ENCODE measurements at regions not wholly inside any gene's neighbourhood (a gene's known extent, or its start where the extent isn't known, plus 50 kb on each side); places are given as distances from the start of the nearest gene placed in this dataset.

GRCh38 chr1:163768576-163768975, 446.8 kb downstream of the NUF2 start:
- Histone ChIP-seq H3K4me3 (ENCODE audit: low read length) (no peak overlapping the region), H3K27me3 (ENCODE audit: control insufficient read depth, insufficient read depth, low read length) (no peaks in the 10 kb centered on the region), H3K4me1 (ENCODE audit: control insufficient read depth, low read depth, low read length) (no peaks in the 10 kb centered on the region), H3K9me3 (ENCODE audit: control insufficient read depth, low read depth, low read length) (no peaks in the 10 kb centered on the region), H3K36me3 (ENCODE audit: control insufficient read depth, low read depth, low read length) (no peaks in the 10 kb centered on the region), H3K9ac (ENCODE audit: low read length) (no peak overlapping the region), H3K27ac (ENCODE audit: low read length) (no peak overlapping the region)

GRCh38 chr1:163770265-163770664, 448.5 kb downstream of the NUF2 start:
- Histone ChIP-seq H3K4me1 (ENCODE audit: control insufficient read depth, low read depth, low read length) (no peaks in the 10 kb centered on the region), H3K4me3 (ENCODE audit: low read length) (no peak overlapping the region), H3K9ac (ENCODE audit: low read length) (no peak overlapping the region), H3K27ac (ENCODE audit: low read length) (no peak overlapping the region), H3K36me3 (ENCODE audit: control insufficient read depth, low read depth, low read length) (no peaks in the 10 kb centered on the region), H3K9me3 (ENCODE audit: control insufficient read depth, low read depth, low read length) (no peaks in the 10 kb centered on the region), H3K27me3 (ENCODE audit: control insufficient read depth, insufficient read depth, low read length) (no peaks in the 10 kb centered on the region)

GRCh38 chr1:163771637-163772036, 449.9 kb downstream of the NUF2 start:
- no peaks in the 10 kb centered on the region for H3K9me3 ChIP-seq (ENCODE audit: control insufficient read depth, low read depth, low read length)
- H3K27ac ChIP-seq (ENCODE audit: low read length) = no peak overlapping the region
- no peaks in the 10 kb centered on the region for H3K4me1 ChIP-seq (ENCODE audit: control insufficient read depth, low read depth, low read length)
- H3K4me3 ChIP-seq (ENCODE audit: low read length) = no peak overlapping the region
- H3K27me3 ChIP-seq (ENCODE audit: control insufficient read depth, insufficient read depth, low read length) = no peaks in the 10 kb centered on the region
- H3K36me3 ChIP-seq (ENCODE audit: control insufficient read depth, low read depth, low read length) = no peaks in the 10 kb centered on the region
- no peak overlapping the region for H3K9ac ChIP-seq (ENCODE audit: low read length)

GRCh38 chr1:163772246-163772645, 450.5 kb downstream of the NUF2 start:
- Histone ChIP-seq H3K27me3 (ENCODE audit: control insufficient read depth, insufficient read depth, low read length) (no peaks in the 10 kb centered on the region), H3K27ac (ENCODE audit: low read length) (no peak overlapping the region)

GRCh38 chr1:163773396-163773795, 451.6 kb downstream of the NUF2 start:
- no peak overlapping the region for H3K9ac ChIP-seq (ENCODE audit: low read length)
- H3K36me3 ChIP-seq (ENCODE audit: control insufficient read depth, low read depth, low read length) = no peaks in the 10 kb centered on the region
- H3K4me1 ChIP-seq (ENCODE audit: control insufficient read depth, low read depth, low read length) = no peaks in the 10 kb centered on the region
- no peaks in the 10 kb centered on the region for H3K9me3 ChIP-seq (ENCODE audit: control insufficient read depth, low read depth, low read length)
- H3K4me3 ChIP-seq (ENCODE audit: low read length) = no peak overlapping the region
- H3K27ac ChIP-seq (ENCODE audit: low read length) = no peak overlapping the region
- H3K27me3 ChIP-seq (ENCODE audit: control insufficient read depth, insufficient read depth, low read length) = no peaks in the 10 kb centered on the region

More at GRCh38 chr1:163772246-163772645, 450.5 kb downstream of the NUF2 start:
- no peak overlapping the region for H3K4me3 ChIP-seq (ENCODE audit: low read length)
- H3K36me3 ChIP-seq (ENCODE audit: control insufficient read depth, low read depth, low read length) = no peaks in the 10 kb centered on the region
- no peaks in the 10 kb centered on the region for H3K9me3 ChIP-seq (ENCODE audit: control insufficient read depth, low read depth, low read length)
- H3K4me1 ChIP-seq (ENCODE audit: control insufficient read depth, low read depth, low read length) = no peaks in the 10 kb centered on the region
- H3K9ac ChIP-seq (ENCODE audit: low read length) = no peak overlapping the region

GRCh38 chr1:163774401-163774945, 452.7 kb downstream of the NUF2 start:
- Histone ChIP-seq H3K36me3 (ENCODE audit: control insufficient read depth, low read depth, low read length) (no peaks in the 10 kb centered on the region), H3K27me3 (ENCODE audit: control insufficient read depth, insufficient read depth, low read length) (no peaks in the 10 kb centered on the region), H3K4me1 (ENCODE audit: control insufficient read depth, low read depth, low read length) (no peaks in the 10 kb centered on the region), H3K9me3 (ENCODE audit: control insufficient read depth, low read depth, low read length) (no peaks in the 10 kb centered on the region), H3K27ac (ENCODE audit: low read length) (no peak overlapping the region), H3K9ac (ENCODE audit: low read length) (no peak overlapping the region), H3K4me3 (ENCODE audit: low read length) (no peak overlapping the region)

GRCh38 chr1:163774978-163775620, 453.3 kb downstream of the NUF2 start:
- Histone ChIP-seq H3K27me3 (ENCODE audit: control insufficient read depth, insufficient read depth, low read length) (no peaks in the 10 kb centered on the region), H3K9me3 (ENCODE audit: control insufficient read depth, low read depth, low read length) (no peaks in the 10 kb centered on the region), H3K4me1 (ENCODE audit: control insufficient read depth, low read depth, low read length) (no peaks in the 10 kb centered on the region), H3K27ac (ENCODE audit: low read length) (no peak overlapping the region), H3K36me3 (ENCODE audit: control insufficient read depth, low read depth, low read length) (no peaks in the 10 kb centered on the region), H3K4me3 (ENCODE audit: low read length) (no peak overlapping the region), H3K9ac (ENCODE audit: low read length) (no peak overlapping the region)

GRCh38 chr1:163777205-163777604, 455.5 kb downstream of the NUF2 start:
- H3K4me3 ChIP-seq (ENCODE audit: low read length) = no peak overlapping the region
- H3K27me3 ChIP-seq (ENCODE audit: control insufficient read depth, insufficient read depth, low read length) = no peaks in the 10 kb centered on the region
- H3K36me3 ChIP-seq (ENCODE audit: control insufficient read depth, low read depth, low read length) = no peaks in the 10 kb centered on the region
- H3K27ac ChIP-seq (ENCODE audit: low read length) = no peak overlapping the region
- peaks cover 13% of the 10 kb centered on the region for H3K9me3 ChIP-seq (ENCODE audit: control insufficient read depth, low read depth, low read length)
- H3K9ac ChIP-seq (ENCODE audit: low read length) = no peak overlapping the region
- no peaks in the 10 kb centered on the region for H3K4me1 ChIP-seq (ENCODE audit: control insufficient read depth, low read depth, low read length)

- Histone ChIP-seq H3K27ac (ENCODE audit: low read length) (no peak overlapping the region), H3K27me3 (ENCODE audit: control insufficient read depth, insufficient read depth, low read length) (no peaks in the 10 kb centered on the region), H3K36me3 (ENCODE audit: control insufficient read depth, low read depth, low read length) (no peaks in the 10 kb centered on the region), H3K4me1 (ENCODE audit: control insufficient read depth, low read depth, low read length) (no peaks in the 10 kb centered on the region), H3K4me3 (ENCODE audit: low read length) (no peak overlapping the region), H3K9ac (ENCODE audit: low read length) (no peak overlapping the region), H3K9me3 (ENCODE audit: control insufficient read depth, low read depth, low read length) (peaks cover 13% of the 10 kb centered on the region)
These were observed 459.4 kb downstream of the NUF2 start for GRCh38 chr1:163781146-163781545.

GRCh38 chr1:163785868-163786405, 464.2 kb downstream of the NUF2 start:
- no peak overlapping the region for H3K9ac ChIP-seq (ENCODE audit: low read length)
- no peak overlapping the region for H3K27ac ChIP-seq (ENCODE audit: low read length)
- peaks cover 8% of the 10 kb centered on the region for H3K9me3 ChIP-seq (ENCODE audit: control insufficient read depth, low read depth, low read length)
- H3K27me3 ChIP-seq (ENCODE audit: control insufficient read depth, insufficient read depth, low read length) = no peaks in the 10 kb centered on the region
- H3K36me3 ChIP-seq (ENCODE audit: control insufficient read depth, low read depth, low read length) = no peaks in the 10 kb centered on the region
- no peaks in the 10 kb centered on the region for H3K4me1 ChIP-seq (ENCODE audit: control insufficient read depth, low read depth, low read length)
- no peak overlapping the region for H3K4me3 ChIP-seq (ENCODE audit: low read length)

- Histone ChIP-seq H3K9me3 (ENCODE audit: control insufficient read depth, low read depth, low read length) (peaks cover 2% of the 10 kb centered on the region), H3K4me1 (ENCODE audit: control insufficient read depth, low read depth, low read length) (no peaks in the 10 kb centered on the region), H3K9ac (ENCODE audit: low read length) (no peak overlapping the region), H3K4me3 (ENCODE audit: low read length) (no peak overlapping the region), H3K36me3 (ENCODE audit: control insufficient read depth, low read depth, low read length) (no peaks in the 10 kb centered on the region), H3K27me3 (ENCODE audit: control insufficient read depth, insufficient read depth, low read length) (no peaks in the 10 kb centered on the region), H3K27ac (ENCODE audit: low read length) (no peak overlapping the region)
These were observed 468.2 kb downstream of the NUF2 start for GRCh38 chr1:163789911-163790310.

GRCh38 chr1:163794551-163794950, 472.8 kb downstream of the NUF2 start:
- Histone ChIP-seq H3K36me3 (ENCODE audit: control insufficient read depth, low read depth, low read length) (no peaks in the 10 kb centered on the region), H3K4me3 (ENCODE audit: low read length) (no peak overlapping the region), H3K9ac (ENCODE audit: low read length) (no peak overlapping the region), H3K27ac (ENCODE audit: low read length) (no peak overlapping the region), H3K4me1 (ENCODE audit: control insufficient read depth, low read depth, low read length) (peaks cover 12% of the 10 kb centered on the region), H3K27me3 (ENCODE audit: control insufficient read depth, insufficient read depth, low read length) (no peaks in the 10 kb centered on the region), H3K9me3 (ENCODE audit: control insufficient read depth, low read depth, low read length) (peaks cover 2% of the 10 kb centered on the region)

Data from iPS-18a (cell line).